ENCODE measurements at regions not wholly inside any gene's neighbourhood (a gene's known extent, or its start where the extent isn't known, plus 50 kb on each side); places are given as distances from the start of the nearest gene placed in this dataset.
A peak's percentile ranks its signal among the peaks of the same experiment; 100 is the strongest.

DNA sequence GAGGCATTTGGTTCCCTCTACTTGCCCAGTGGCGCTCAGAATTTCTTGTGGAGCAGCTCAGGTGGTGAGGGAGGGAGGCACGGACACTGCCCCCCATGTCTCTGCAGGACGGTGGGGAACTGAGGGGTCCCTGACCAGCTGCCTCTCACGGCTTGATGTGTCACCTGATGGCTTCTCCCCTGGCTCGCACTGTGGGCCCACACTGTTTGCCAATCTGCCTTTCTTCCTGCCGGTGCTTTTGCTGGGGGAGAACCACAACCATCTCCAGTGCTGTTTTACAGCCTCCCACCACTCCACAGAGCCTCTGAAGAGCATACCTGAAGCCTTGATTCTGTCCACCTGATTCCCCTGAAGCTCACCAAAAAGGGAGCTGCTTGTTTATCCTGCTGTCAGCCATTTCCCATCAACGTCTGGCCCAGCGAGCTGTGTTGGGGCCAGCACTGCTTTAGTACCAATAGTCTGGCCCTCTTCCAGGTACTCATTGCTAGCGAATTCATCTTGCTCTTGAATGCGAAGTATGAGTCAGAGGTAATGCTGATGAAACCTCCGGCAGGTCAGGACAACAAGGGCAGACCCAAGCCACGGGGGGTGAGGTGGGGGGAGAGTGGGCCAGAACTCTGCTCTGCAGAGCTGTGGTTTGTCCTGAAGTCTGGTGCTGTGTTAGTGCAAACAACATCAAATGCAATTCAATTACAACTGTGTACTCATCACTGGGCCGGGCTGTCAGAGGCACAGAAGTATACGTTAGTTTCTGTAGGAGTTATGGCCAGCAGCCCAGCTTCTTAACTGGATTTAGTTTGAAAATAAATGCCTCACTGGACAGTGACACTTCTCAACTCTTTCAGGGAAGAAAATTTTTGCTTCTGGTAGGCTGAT, 208.3 kb upstream of the JADE1 start (continued):
- TF ChIP-seq, protein P1, sequence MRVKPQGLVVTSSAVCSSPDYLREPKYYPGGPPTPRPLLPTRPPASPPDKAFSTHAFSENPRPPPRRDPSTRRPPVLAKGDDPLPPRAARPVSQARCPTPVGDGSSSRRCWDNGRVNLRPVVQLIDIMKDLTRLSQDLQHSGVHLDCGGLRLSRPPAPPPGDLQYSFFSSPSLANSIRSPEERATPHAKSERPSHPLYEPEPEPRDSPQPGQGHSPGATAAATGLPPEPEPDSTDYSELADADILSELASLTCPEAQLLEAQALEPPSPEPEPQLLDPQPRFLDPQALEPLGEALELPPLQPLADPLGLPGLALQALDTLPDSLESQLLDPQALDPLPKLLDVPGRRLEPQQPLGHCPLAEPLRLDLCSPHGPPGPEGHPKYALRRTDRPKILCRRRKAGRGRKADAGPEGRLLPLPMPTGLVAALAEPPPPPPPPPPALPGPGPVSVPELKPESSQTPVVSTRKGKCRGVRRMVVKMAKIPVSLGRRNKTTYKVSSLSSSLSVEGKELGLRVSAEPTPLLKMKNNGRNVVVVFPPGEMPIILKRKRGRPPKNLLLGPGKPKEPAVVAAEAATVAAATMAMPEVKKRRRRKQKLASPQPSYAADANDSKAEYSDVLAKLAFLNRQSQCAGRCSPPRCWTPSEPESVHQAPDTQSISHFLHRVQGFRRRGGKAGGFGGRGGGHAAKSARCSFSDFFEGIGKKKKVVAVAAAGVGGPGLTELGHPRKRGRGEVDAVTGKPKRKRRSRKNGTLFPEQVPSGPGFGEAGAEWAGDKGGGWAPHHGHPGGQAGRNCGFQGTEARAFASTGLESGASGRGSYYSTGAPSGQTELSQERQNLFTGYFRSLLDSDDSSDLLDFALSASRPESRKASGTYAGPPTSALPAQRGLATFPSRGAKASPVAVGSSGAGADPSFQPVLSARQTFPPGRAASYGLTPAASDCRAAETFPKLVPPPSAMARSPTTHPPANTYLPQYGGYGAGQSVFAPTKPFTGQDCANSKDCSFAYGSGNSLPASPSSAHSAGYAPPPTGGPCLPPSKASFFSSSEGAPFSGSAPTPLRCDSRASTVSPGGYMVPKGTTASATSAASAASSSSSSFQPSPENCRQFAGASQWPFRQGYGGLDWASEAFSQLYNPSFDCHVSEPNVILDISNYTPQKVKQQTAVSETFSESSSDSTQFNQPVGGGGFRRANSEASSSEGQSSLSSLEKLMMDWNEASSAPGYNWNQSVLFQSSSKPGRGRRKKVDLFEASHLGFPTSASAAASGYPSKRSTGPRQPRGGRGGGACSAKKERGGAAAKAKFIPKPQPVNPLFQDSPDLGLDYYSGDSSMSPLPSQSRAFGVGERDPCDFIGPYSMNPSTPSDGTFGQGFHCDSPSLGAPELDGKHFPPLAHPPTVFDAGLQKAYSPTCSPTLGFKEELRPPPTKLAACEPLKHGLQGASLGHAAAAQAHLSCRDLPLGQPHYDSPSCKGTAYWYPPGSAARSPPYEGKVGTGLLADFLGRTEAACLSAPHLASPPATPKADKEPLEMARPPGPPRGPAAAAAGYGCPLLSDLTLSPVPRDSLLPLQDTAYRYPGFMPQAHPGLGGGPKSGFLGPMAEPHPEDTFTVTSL (CRISPR knock-in tag; IDR thresholded peaks at IDR 0.05; ENCODE audit: borderline replicate concordance), result peak; percentile 77
- TF ChIP-seq KDM3A (CRISPR knock-in tag; IDR thresholded peaks at IDR 0.05; ENCODE audit: low read depth), result no peak
- 0 out of 2 replicates have a peak, but pooled peaks have one; percentile 45 for TF ChIP-seq SRY (CRISPR knock-in tag; IDR thresholded peaks at IDR 0.05)
- peak; percentile 83 for TF ChIP-seq GATAD2A (CRISPR knock-in tag; IDR thresholded peaks at IDR 0.05)
- TF ChIP-seq, protein P2, sequence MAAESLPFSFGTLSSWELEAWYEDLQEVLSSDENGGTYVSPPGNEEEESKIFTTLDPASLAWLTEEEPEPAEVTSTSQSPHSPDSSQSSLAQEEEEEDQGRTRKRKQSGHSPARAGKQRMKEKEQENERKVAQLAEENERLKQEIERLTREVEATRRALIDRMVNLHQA (CRISPR knock-in tag; IDR thresholded peaks at IDR 0.05), result no peak
- TF ChIP-seq ZNF234 (CRISPR knock-in tag; conservative IDR thresholded peaks at IDR 0.05), result no peak
- TF ChIP-seq DNMT3B (CRISPR knock-in tag; conservative IDR thresholded peaks at IDR 0.05), result peak; percentile 29; the same call in 1 of the 2 replicates
- TF ChIP-seq ZIK1 (CRISPR knock-in tag; IDR thresholded peaks at IDR 0.05; ENCODE audit: borderline replicate concordance, low read depth), result no peak
- TF ChIP-seq, protein P3, sequence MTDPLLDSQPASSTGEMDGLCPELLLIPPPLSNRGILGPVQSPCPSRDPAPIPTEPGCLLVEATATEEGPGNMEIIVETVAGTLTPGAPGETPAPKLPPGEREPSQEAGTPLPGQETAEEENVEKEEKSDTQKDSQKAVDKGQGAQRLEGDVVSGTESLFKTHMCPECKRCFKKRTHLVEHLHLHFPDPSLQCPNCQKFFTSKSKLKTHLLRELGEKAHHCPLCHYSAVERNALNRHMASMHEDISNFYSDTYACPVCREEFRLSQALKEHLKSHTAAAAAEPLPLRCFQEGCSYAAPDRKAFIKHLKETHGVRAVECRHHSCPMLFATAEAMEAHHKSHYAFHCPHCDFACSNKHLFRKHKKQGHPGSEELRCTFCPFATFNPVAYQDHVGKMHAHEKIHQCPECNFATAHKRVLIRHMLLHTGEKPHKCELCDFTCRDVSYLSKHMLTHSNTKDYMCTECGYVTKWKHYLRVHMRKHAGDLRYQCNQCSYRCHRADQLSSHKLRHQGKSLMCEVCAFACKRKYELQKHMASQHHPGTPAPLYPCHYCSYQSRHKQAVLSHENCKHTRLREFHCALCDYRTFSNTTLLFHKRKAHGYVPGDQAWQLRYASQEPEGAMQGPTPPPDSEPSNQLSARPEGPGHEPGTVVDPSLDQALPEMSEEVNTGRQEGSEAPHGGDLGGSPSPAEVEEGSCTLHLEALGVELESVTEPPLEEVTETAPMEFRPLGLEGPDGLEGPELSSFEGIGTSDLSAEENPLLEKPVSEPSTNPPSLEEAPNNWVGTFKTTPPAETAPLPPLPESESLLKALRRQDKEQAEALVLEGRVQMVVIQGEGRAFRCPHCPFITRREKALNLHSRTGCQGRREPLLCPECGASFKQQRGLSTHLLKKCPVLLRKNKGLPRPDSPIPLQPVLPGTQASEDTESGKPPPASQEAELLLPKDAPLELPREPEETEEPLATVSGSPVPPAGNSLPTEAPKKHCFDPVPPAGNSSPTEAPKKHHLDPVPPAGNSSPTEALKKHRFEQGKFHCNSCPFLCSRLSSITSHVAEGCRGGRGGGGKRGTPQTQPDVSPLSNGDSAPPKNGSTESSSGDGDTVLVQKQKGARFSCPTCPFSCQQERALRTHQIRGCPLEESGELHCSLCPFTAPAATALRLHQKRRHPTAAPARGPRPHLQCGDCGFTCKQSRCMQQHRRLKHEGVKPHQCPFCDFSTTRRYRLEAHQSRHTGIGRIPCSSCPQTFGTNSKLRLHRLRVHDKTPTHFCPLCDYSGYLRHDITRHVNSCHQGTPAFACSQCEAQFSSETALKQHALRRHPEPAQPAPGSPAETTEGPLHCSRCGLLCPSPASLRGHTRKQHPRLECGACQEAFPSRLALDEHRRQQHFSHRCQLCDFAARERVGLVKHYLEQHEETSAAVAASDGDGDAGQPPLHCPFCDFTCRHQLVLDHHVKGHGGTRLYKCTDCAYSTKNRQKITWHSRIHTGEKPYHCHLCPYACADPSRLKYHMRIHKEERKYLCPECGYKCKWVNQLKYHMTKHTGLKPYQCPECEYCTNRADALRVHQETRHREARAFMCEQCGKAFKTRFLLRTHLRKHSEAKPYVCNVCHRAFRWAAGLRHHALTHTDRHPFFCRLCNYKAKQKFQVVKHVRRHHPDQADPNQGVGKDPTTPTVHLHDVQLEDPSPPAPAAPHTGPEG (CRISPR knock-in tag; IDR thresholded peaks at IDR 0.05), result no peak
- TF ChIP-seq BRD4 (CRISPR knock-in tag; IDR thresholded peaks at IDR 0.05), result no peak
- TF ChIP-seq, protein P4, sequence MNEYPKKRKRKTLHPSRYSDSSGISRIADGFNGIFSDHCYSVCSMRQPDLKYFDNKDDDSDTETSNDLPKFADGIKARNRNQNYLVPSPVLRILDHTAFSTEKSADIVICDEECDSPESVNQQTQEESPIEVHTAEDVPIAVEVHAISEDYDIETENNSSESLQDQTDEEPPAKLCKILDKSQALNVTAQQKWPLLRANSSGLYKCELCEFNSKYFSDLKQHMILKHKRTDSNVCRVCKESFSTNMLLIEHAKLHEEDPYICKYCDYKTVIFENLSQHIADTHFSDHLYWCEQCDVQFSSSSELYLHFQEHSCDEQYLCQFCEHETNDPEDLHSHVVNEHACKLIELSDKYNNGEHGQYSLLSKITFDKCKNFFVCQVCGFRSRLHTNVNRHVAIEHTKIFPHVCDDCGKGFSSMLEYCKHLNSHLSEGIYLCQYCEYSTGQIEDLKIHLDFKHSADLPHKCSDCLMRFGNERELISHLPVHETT (CRISPR knock-in tag; conservative IDR thresholded peaks at IDR 0.05), result no peak

All from HepG2 (cell line).